ENCODE measurements at regions not wholly inside any gene's neighbourhood (a gene's known extent, or its start where the extent isn't known, plus 50 kb on each side); places are given as distances from the start of the nearest gene placed in this dataset.

- no peak for TF ChIP-seq CTCF (conservative IDR thresholded peaks at IDR 0.05)
- TF ChIP-seq ZFX (IDR thresholded peaks at IDR 0.05) = no peak
These were observed 67.3 kb upstream of the STK38L start for GRCh38 chr12:27176765-27177164.
